Chondrocyte (in vitro differentiated cells): ENCODE measurements at regions not wholly inside any gene's neighbourhood (a gene's known extent, or its start where the extent isn't known, plus 50 kb on each side); places are given as distances from the start of the nearest gene placed in this dataset.
"Not testable (repeated sequence)": the region's sequence is repeated elsewhere in the genome, so short reads cannot be mapped to it uniquely, and the experiment has no call there.

Source experiments
- DNase-seq: peaks from one replicate; pipeline ENCODE4 v3.0.0; 2021; ENCODE audit warnings: mixed read lengths, low spot score
- H3K27ac Mint-ChIP-seq: one replicate; pipeline ENCODE4 v1.8.0; 2021; ENCODE audit warnings: mild to moderate bottlenecking, moderate library complexity, mixed read lengths; ENCODE audit not compliant: unreplicated experiment
- H3K27me3 Mint-ChIP-seq: 2 replicates; pipeline ENCODE4 v1.8.0; 2021; ENCODE audit warnings: low read depth, mixed read lengths
- H3K36me3 Mint-ChIP-seq: 2 replicates; pipeline ENCODE4 v1.8.0; 2021; ENCODE audit warnings: low read depth, mixed read lengths
- H3K4me1 Mint-ChIP-seq: 2 replicates; pipeline ENCODE4 v1.8.0; 2021; ENCODE audit warnings: low read depth, mild to moderate bottlenecking, mixed read lengths
- H3K4me3 Mint-ChIP-seq: one replicate; pipeline ENCODE4 v1.8.0; 2021; ENCODE audit warnings: mild to moderate bottlenecking, moderate library complexity, mixed read lengths; ENCODE audit not compliant: unreplicated experiment
- H3K9me3 Mint-ChIP-seq: 2 replicates; pipeline ENCODE4 v1.8.0; 2021; ENCODE audit warnings: low read depth, mixed read lengths
- CTCF ChIP-seq: fragments of 200-600 bp; sonication (generic); IDR thresholded peaks from 2 replicates; pipeline ENCODE4 v1.5.0; 2021; ENCODE audit warnings: antibody characterized with exemption, mild to moderate bottlenecking, moderate library complexity

DNA sequence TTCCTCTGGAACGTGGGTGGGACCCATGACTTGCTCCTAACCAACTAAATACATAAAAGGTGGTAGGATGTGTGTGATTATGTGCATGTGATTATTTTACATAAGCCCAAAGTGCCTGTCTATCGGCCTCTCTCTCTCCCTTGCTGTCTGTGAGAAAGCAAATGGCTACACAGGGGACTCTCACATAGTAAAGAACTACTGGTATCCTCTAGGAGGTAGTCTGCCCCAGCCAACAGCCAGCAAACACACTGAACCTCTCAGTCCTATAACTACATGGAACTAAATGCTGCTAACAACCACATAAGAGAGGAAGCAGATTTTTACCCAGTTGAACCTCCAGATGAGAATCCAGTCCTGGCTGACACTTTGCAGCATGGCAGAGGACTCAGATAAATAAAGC lies 1249.4 kb downstream of the ADGRL3 start:
- Mint-ChIP-seq H3K36me3 (no peaks in the 10 kb centered on the region), H3K9me3 (peaks cover 20% of the 10 kb centered on the region)

GRCh38 chr4:62448911-62449310 lies 1248.8 kb downstream of the ADGRL3 start:
- peaks cover 23% of the 10 kb centered on the region for H3K9me3 Mint-ChIP-seq
- no peak for TF ChIP-seq CTCF
- H3K27me3 Mint-ChIP-seq: no peaks in the 10 kb centered on the region
- no peak for DNase-seq
- no peaks in the 10 kb centered on the region for H3K4me1 Mint-ChIP-seq
- H3K27ac Mint-ChIP-seq: no peak overlapping the region
- no peak overlapping the region for H3K4me3 Mint-ChIP-seq
- no peaks in the 10 kb centered on the region for H3K36me3 Mint-ChIP-seq

More for the DNA sequence above, 1249.4 kb downstream of the ADGRL3 start:
- H3K4me3 Mint-ChIP-seq: no peak overlapping the region
- no peaks in the 10 kb centered on the region for H3K4me1 Mint-ChIP-seq
- H3K27me3 Mint-ChIP-seq: no peaks in the 10 kb centered on the region
- no peak for DNase-seq
- H3K27ac Mint-ChIP-seq: no peak overlapping the region
- TF ChIP-seq CTCF: no peak

DNA sequence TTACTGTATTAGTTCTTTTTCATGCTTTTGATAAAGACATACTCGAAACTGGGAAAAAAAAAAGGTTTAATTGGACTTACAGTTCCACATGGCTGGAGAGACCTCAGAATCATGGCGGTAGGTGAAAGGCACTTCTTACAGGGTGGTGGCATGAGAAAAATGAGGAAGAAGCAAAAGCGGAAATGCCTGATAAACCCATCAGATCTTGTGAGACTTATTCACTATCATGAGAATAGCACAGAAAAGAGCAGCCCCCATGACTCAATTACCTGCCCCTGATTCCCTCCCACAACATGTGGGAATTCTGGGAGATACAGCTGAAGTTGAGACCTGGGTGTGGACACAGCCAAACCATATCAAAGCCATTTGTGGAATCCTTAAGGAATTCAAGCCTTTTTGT lies 1238.9 kb downstream of the ADGRL3 start:
- Mint-ChIP-seq H3K27me3 (no peaks in the 10 kb centered on the region), H3K36me3 (no peaks in the 10 kb centered on the region), H3K4me3 (no peak overlapping the region), H3K27ac (no peak overlapping the region), H3K4me1 (peaks cover 4% of the 10 kb centered on the region), H3K9me3 (peaks cover 22% of the 10 kb centered on the region)
- no peak for DNase-seq
- no peak for TF ChIP-seq CTCF

DNA sequence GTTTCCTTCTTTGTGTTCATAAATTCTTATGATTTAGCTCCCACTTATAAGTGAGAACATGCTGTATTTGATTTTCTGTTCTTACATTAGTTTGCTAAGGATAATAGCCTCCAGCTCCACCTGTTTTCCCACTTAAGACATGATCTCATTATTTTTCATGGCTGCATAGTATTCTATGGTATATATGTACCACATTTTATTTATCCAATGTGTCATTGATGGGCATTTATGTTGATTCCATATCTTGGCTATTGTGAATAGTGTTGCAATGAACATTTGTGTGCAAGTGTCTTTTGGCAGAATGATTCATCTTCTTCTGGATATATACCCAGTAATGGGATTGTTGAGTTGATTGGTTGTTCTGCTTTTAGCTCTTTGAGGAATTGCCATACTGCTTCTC lies 1234.8 kb downstream of the ADGRL3 start:
- DNase-seq: no peak
- Mint-ChIP-seq H3K27me3 (no peaks in the 10 kb centered on the region), H3K4me3 (no peak overlapping the region), H3K36me3 (no peaks in the 10 kb centered on the region), H3K9me3 (peaks cover 13% of the 10 kb centered on the region), H3K27ac (no peak overlapping the region), H3K4me1 (peaks cover 4% of the 10 kb centered on the region)
- no peak for TF ChIP-seq CTCF

GRCh38 chr4:62431513-62432231 lies 1231.5 kb downstream of the ADGRL3 start:
- peaks cover 13% of the 10 kb centered on the region for H3K9me3 Mint-ChIP-seq
- H3K36me3 Mint-ChIP-seq, H3K27ac Mint-ChIP-seq, H3K4me1 Mint-ChIP-seq, H3K4me3 Mint-ChIP-seq, H3K27me3 Mint-ChIP-seq, DNase-seq: not testable (repeated sequence)

DNA sequence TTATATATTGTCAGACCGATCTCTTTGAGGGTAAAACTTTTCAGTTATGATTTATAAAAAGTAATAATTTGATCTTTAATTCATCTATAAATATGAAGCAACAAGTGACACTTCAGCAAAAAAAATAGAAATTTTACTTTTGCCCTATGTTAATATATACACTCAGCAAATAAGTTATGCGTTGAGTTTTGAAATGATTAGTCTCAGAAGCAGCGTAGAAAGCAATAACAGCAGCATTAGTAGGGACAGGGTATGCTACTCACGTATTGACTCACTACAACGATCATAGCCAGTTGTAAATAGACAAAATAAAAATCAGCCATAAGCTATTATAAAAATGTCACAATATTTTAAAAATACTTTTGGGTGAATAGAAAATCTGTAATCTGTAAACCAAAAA lies 1229.2 kb downstream of the ADGRL3 start:
- Mint-ChIP-seq H3K27me3 (no peaks in the 10 kb centered on the region), H3K4me3 (no peak overlapping the region), H3K9me3 (peaks cover 4% of the 10 kb centered on the region)

More for the DNA sequence above, 1229.2 kb downstream of the ADGRL3 start:
- Mint-ChIP-seq H3K4me1 (no peaks in the 10 kb centered on the region), H3K27ac (no peak overlapping the region), H3K36me3 (no peaks in the 10 kb centered on the region)
- no peak for DNase-seq
- TF ChIP-seq CTCF: no peak
